ENCODE measurements at regions not wholly inside any gene's neighbourhood (a gene's known extent, or its start where the extent isn't known, plus 50 kb on each side); places are given as distances from the start of the nearest gene placed in this dataset.

DNA sequence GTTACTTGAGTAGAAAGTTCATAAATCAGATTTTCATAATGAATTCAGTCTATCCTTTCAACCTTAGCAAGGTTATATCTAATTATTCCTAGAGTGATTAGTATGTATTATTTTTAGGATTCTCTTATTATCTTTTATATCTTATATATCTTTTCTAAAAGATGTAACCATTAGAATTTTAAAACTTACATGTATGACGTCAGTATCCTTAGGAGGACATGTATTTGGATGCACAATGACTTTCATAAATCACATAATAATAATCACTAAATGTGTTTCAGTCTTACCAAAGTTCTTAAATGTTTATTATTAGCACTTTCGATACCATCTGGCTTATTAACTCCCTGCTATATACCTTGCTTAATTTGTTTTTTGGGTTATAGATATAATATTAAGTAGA lies 1400.5 kb upstream of the IGFBP7 start:
- DNase-seq (ENCODE audit: low read depth) = no peak
- no peak overlapping the region for H3K4me3 ChIP-seq (ENCODE audit: low read depth, low read length)
- TF ChIP-seq, protein P1, sequence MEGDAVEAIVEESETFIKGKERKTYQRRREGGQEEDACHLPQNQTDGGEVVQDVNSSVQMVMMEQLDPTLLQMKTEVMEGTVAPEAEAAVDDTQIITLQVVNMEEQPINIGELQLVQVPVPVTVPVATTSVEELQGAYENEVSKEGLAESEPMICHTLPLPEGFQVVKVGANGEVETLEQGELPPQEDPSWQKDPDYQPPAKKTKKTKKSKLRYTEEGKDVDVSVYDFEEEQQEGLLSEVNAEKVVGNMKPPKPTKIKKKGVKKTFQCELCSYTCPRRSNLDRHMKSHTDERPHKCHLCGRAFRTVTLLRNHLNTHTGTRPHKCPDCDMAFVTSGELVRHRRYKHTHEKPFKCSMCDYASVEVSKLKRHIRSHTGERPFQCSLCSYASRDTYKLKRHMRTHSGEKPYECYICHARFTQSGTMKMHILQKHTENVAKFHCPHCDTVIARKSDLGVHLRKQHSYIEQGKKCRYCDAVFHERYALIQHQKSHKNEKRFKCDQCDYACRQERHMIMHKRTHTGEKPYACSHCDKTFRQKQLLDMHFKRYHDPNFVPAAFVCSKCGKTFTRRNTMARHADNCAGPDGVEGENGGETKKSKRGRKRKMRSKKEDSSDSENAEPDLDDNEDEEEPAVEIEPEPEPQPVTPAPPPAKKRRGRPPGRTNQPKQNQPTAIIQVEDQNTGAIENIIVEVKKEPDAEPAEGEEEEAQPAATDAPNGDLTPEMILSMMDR (IDR thresholded peaks at IDR 0.05; ENCODE audit: insufficient read depth, low read length) = no peak

GRCh38 chr4:58507079-58507478 lies 1396.9 kb upstream of the IGFBP7 start:
- TF ChIP-seq, protein P1 (IDR thresholded peaks at IDR 0.05; ENCODE audit: insufficient read depth, low read length) = no peak
- no peak for DNase-seq (ENCODE audit: low read depth)
- no peak overlapping the region for H3K4me3 ChIP-seq (ENCODE audit: low read depth, low read length)

DNA sequence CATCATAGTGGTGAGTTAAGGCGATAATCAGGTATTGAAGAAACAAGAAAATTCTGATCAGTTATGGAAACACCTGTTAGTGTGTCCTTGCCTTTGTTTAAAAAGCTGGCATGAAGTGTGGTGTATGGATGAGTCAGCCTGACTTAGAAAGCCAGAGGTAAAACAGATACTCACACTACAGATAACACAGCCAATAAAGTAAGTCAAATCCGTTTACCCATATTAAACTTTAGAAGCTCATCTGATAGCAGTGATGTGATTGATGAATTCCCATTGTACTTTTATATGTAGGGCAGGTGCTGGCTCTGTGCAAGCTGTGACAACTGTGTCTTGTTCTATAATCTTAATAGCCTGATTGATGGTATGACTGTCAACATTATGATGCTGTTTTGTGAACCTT lies 1392.7 kb upstream of the IGFBP7 start:
- H3K4me3 ChIP-seq (ENCODE audit: low read depth, low read length) = no peak overlapping the region

GRCh38 chr4:58499182-58499581 lies 1389.0 kb upstream of the IGFBP7 start:
- DNase-seq (ENCODE audit: low read depth) = no peak
- TF ChIP-seq, protein P1 (IDR thresholded peaks at IDR 0.05; ENCODE audit: insufficient read depth, low read length) = no peak
- no peak overlapping the region for H3K4me3 ChIP-seq (ENCODE audit: low read depth, low read length)

More for the DNA sequence above, 1392.7 kb upstream of the IGFBP7 start:
- no peak for DNase-seq (ENCODE audit: low read depth)
- TF ChIP-seq, protein P1 (IDR thresholded peaks at IDR 0.05; ENCODE audit: insufficient read depth, low read length) = no peak

DNA sequence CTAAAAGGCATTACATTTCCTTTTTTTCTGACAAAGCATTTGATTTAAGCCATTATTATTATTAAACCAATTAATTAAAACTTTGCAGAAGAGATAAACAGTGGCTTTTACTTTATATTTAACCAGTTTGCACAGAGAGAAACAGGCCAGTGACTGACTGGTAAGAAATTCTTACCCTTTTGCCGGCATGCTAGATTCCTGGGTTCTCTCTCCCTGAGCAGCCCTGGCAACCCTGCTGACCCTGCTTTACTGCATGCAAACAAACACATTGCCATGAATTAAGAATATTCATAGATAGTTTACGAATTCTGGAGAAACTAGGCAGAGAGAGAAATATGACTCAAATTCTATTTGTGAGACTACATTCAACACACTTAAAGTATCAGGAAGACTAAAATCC lies 1381.4 kb upstream of the IGFBP7 start:
- TF ChIP-seq, protein P1 (IDR thresholded peaks at IDR 0.05; ENCODE audit: insufficient read depth, low read length) = no peak
- DNase-seq (ENCODE audit: low read depth) = no peak

GRCh38 chr4:58477950-58478349 lies 1367.8 kb upstream of the IGFBP7 start:
- TF ChIP-seq, protein P1 (IDR thresholded peaks at IDR 0.05; ENCODE audit: insufficient read depth, low read length) = no peak
- H3K4me3 ChIP-seq (ENCODE audit: low read depth, low read length) = no peak overlapping the region
- DNase-seq (ENCODE audit: low read depth) = no peak

More for the DNA sequence above, 1381.4 kb upstream of the IGFBP7 start:
- no peak overlapping the region for H3K4me3 ChIP-seq (ENCODE audit: low read depth, low read length)

GRCh38 chr4:58477513-58477912 lies 1367.3 kb upstream of the IGFBP7 start:
- H3K4me3 ChIP-seq (ENCODE audit: low read depth, low read length) = no peak overlapping the region
- DNase-seq (ENCODE audit: low read depth) = no peak
- TF ChIP-seq, protein P1 (IDR thresholded peaks at IDR 0.05; ENCODE audit: insufficient read depth, low read length) = no peak
